ENCODE measurements at regions not wholly inside any gene's neighbourhood (a gene's known extent, or its start where the extent isn't known, plus 50 kb on each side); places are given as distances from the start of the nearest gene placed in this dataset.
A peak's percentile ranks its signal among the peaks of the same experiment; 100 is the strongest.

GRCh38 chr19:33910922-33911321 lies 114.3 kb downstream of the KCTD15 start:
- H3K36me3 ChIP-seq (ENCODE audit: control insufficient read depth in 2 of 2, insufficient read depth in 2 of 2, low read length in 2 of 2), result no peaks in the 10 kb centered on the region
- no peak overlapping the region for H3K27ac ChIP-seq (ENCODE audit: low read depth in 2 of 2, low read length in 2 of 2)

GRCh38 chr19:33914599-33914998 lies 117.9 kb downstream of the KCTD15 start:
- H3K4me1 ChIP-seq (ENCODE audit: control insufficient read depth in 2 of 2, insufficient read depth in 2 of 2, low read length in 2 of 2), result peaks cover 0 to 3% of the 10 kb centered on the region in 2 donors
- peak overlapping the region in 1 of 2 donors; percentile 67 for H3K27ac ChIP-seq (ENCODE audit: low read depth in 2 of 2, low read length in 2 of 2)
- no peaks in the 10 kb centered on the region for H3K36me3 ChIP-seq (ENCODE audit: control insufficient read depth in 2 of 2, insufficient read depth in 2 of 2, low read length in 2 of 2)
- no peaks in the 10 kb centered on the region for H3K9me3 ChIP-seq (ENCODE audit: control insufficient read depth in 2 of 2, low read length in 2 of 2)
- H3K27me3 ChIP-seq (ENCODE audit: control insufficient read depth in 2 of 2, insufficient read depth in 2 of 2, low read length in 2 of 2), result no peaks in the 10 kb centered on the region
- H3K9ac ChIP-seq (ENCODE audit: low read depth in 1 of 2, low read length in 2 of 2), result no peak overlapping the region
- no peak overlapping the region for H3K4me3 ChIP-seq (ENCODE audit: low read length in 2 of 2)

More at GRCh38 chr19:33910922-33911321, 114.3 kb downstream of the KCTD15 start:
- Histone ChIP-seq H3K27me3 (ENCODE audit: control insufficient read depth in 2 of 2, insufficient read depth in 2 of 2, low read length in 2 of 2) (peaks cover 0 to 3% of the 10 kb centered on the region in 2 donors), H3K4me1 (ENCODE audit: control insufficient read depth in 2 of 2, insufficient read depth in 2 of 2, low read length in 2 of 2) (peaks cover 0 to 6% of the 10 kb centered on the region in 2 donors), H3K4me3 (ENCODE audit: low read length in 2 of 2) (no peak overlapping the region), H3K9ac (ENCODE audit: low read depth in 1 of 2, low read length in 2 of 2) (no peak overlapping the region), H3K9me3 (ENCODE audit: control insufficient read depth in 2 of 2, low read length in 2 of 2) (no peaks in the 10 kb centered on the region)

- Histone ChIP-seq H3K4me1 (ENCODE audit: control insufficient read depth in 2 of 2, insufficient read depth in 2 of 2, low read length in 2 of 2) (peaks cover 0 to 3% of the 10 kb centered on the region in 2 donors), H3K36me3 (ENCODE audit: control insufficient read depth in 2 of 2, insufficient read depth in 2 of 2, low read length in 2 of 2) (no peaks in the 10 kb centered on the region), H3K9ac (ENCODE audit: low read depth in 1 of 2, low read length in 2 of 2) (no peak overlapping the region), H3K9me3 (ENCODE audit: control insufficient read depth in 2 of 2, low read length in 2 of 2) (no peaks in the 10 kb centered on the region), H3K27ac (ENCODE audit: low read depth in 2 of 2, low read length in 2 of 2) (no peak overlapping the region), H3K27me3 (ENCODE audit: control insufficient read depth in 2 of 2, insufficient read depth in 2 of 2, low read length in 2 of 2) (no peaks in the 10 kb centered on the region), H3K4me3 (ENCODE audit: low read length in 2 of 2) (no peak overlapping the region)
Observed at GRCh38 chr19:33916792-33917191, 120.1 kb downstream of the KCTD15 start.

GRCh38 chr19:33919291-33919690 lies 122.6 kb downstream of the KCTD15 start:
- Histone ChIP-seq H3K9me3 (ENCODE audit: control insufficient read depth in 2 of 2, low read length in 2 of 2) (no peaks in the 10 kb centered on the region), H3K9ac (ENCODE audit: low read depth in 1 of 2, low read length in 2 of 2) (no peak overlapping the region), H3K27ac (ENCODE audit: low read depth in 2 of 2, low read length in 2 of 2) (no peak overlapping the region), H3K36me3 (ENCODE audit: control insufficient read depth in 2 of 2, insufficient read depth in 2 of 2, low read length in 2 of 2) (no peaks in the 10 kb centered on the region), H3K27me3 (ENCODE audit: control insufficient read depth in 2 of 2, insufficient read depth in 2 of 2, low read length in 2 of 2) (no peaks in the 10 kb centered on the region), H3K4me3 (ENCODE audit: low read length in 2 of 2) (no peak overlapping the region), H3K4me1 (ENCODE audit: control insufficient read depth in 2 of 2, insufficient read depth in 2 of 2, low read length in 2 of 2) (peaks cover 0 to 3% of the 10 kb centered on the region in 2 donors)

GRCh38 chr19:33921165-33921564 lies 124.5 kb downstream of the KCTD15 start:
- peaks cover 0 to 3% of the 10 kb centered on the region in 2 donors for H3K27me3 ChIP-seq (ENCODE audit: control insufficient read depth in 2 of 2, insufficient read depth in 2 of 2, low read length in 2 of 2)
- H3K4me3 ChIP-seq (ENCODE audit: low read length in 2 of 2), result no peak overlapping the region
- no peak overlapping the region for H3K27ac ChIP-seq (ENCODE audit: low read depth in 2 of 2, low read length in 2 of 2)
- H3K36me3 ChIP-seq (ENCODE audit: control insufficient read depth in 2 of 2, insufficient read depth in 2 of 2, low read length in 2 of 2), result no peaks in the 10 kb centered on the region
- H3K9ac ChIP-seq (ENCODE audit: low read depth in 1 of 2, low read length in 2 of 2), result no peak overlapping the region
- no peaks in the 10 kb centered on the region for H3K9me3 ChIP-seq (ENCODE audit: control insufficient read depth in 2 of 2, low read length in 2 of 2)
- no peaks in the 10 kb centered on the region for H3K4me1 ChIP-seq (ENCODE audit: control insufficient read depth in 2 of 2, insufficient read depth in 2 of 2, low read length in 2 of 2)

- Histone ChIP-seq H3K27ac (ENCODE audit: low read depth in 2 of 2, low read length in 2 of 2) (no peak overlapping the region), H3K4me1 (ENCODE audit: control insufficient read depth in 2 of 2, insufficient read depth in 2 of 2, low read length in 2 of 2) (no peaks in the 10 kb centered on the region), H3K4me3 (ENCODE audit: low read length in 2 of 2) (no peak overlapping the region), H3K36me3 (ENCODE audit: control insufficient read depth in 2 of 2, insufficient read depth in 2 of 2, low read length in 2 of 2) (no peaks in the 10 kb centered on the region), H3K27me3 (ENCODE audit: control insufficient read depth in 2 of 2, insufficient read depth in 2 of 2, low read length in 2 of 2) (peaks cover 0 to 3% of the 10 kb centered on the region in 2 donors), H3K9me3 (ENCODE audit: control insufficient read depth in 2 of 2, low read length in 2 of 2) (no peaks in the 10 kb centered on the region), H3K9ac (ENCODE audit: low read depth in 1 of 2, low read length in 2 of 2) (no peak overlapping the region)
Observed at GRCh38 chr19:33926306-33926705, 129.6 kb downstream of the KCTD15 start.

GRCh38 chr19:33927789-33928457 lies 131.3 kb downstream of the KCTD15 start:
- Histone ChIP-seq H3K4me3 (ENCODE audit: low read length in 2 of 2) (no peak overlapping the region), H3K9me3 (ENCODE audit: control insufficient read depth in 2 of 2, low read length in 2 of 2) (no peaks in the 10 kb centered on the region), H3K9ac (ENCODE audit: low read depth in 1 of 2, low read length in 2 of 2) (no peak overlapping the region), H3K27ac (ENCODE audit: low read depth in 2 of 2, low read length in 2 of 2) (no peak overlapping the region), H3K36me3 (ENCODE audit: control insufficient read depth in 2 of 2, insufficient read depth in 2 of 2, low read length in 2 of 2) (no peaks in the 10 kb centered on the region), H3K27me3 (ENCODE audit: control insufficient read depth in 2 of 2, insufficient read depth in 2 of 2, low read length in 2 of 2) (peaks cover 0 to 3% of the 10 kb centered on the region in 2 donors), H3K4me1 (ENCODE audit: control insufficient read depth in 2 of 2, insufficient read depth in 2 of 2, low read length in 2 of 2) (no peaks in the 10 kb centered on the region)

GRCh38 chr19:33928458-33928950 lies 131.8 kb downstream of the KCTD15 start:
- H3K27ac ChIP-seq (ENCODE audit: low read depth in 2 of 2, low read length in 2 of 2), result no peak overlapping the region
- no peak overlapping the region for H3K9ac ChIP-seq (ENCODE audit: low read depth in 1 of 2, low read length in 2 of 2)
- H3K4me1 ChIP-seq (ENCODE audit: control insufficient read depth in 2 of 2, insufficient read depth in 2 of 2, low read length in 2 of 2), result no peaks in the 10 kb centered on the region
- no peaks in the 10 kb centered on the region for H3K36me3 ChIP-seq (ENCODE audit: control insufficient read depth in 2 of 2, insufficient read depth in 2 of 2, low read length in 2 of 2)
- no peaks in the 10 kb centered on the region for H3K9me3 ChIP-seq (ENCODE audit: control insufficient read depth in 2 of 2, low read length in 2 of 2)
- H3K27me3 ChIP-seq (ENCODE audit: control insufficient read depth in 2 of 2, insufficient read depth in 2 of 2, low read length in 2 of 2), result peaks cover 0 to 3% of the 10 kb centered on the region in 2 donors
- H3K4me3 ChIP-seq (ENCODE audit: low read length in 2 of 2), result no peak overlapping the region

GRCh38 chr19:33933931-33934330 lies 137.3 kb downstream of the KCTD15 start:
- Histone ChIP-seq H3K4me1 (ENCODE audit: control insufficient read depth in 2 of 2, insufficient read depth in 2 of 2, low read length in 2 of 2) (no peaks in the 10 kb centered on the region), H3K9me3 (ENCODE audit: control insufficient read depth in 2 of 2, low read length in 2 of 2) (no peaks in the 10 kb centered on the region), H3K27me3 (ENCODE audit: control insufficient read depth in 2 of 2, insufficient read depth in 2 of 2, low read length in 2 of 2) (no peaks in the 10 kb centered on the region), H3K36me3 (ENCODE audit: control insufficient read depth in 2 of 2, insufficient read depth in 2 of 2, low read length in 2 of 2) (no peaks in the 10 kb centered on the region), H3K9ac (ENCODE audit: low read depth in 1 of 2, low read length in 2 of 2) (no peak overlapping the region), H3K4me3 (ENCODE audit: low read length in 2 of 2) (no peak overlapping the region), H3K27ac (ENCODE audit: low read depth in 2 of 2, low read length in 2 of 2) (no peak overlapping the region)

- no peak overlapping the region for H3K9ac ChIP-seq (ENCODE audit: low read depth in 1 of 2, low read length in 2 of 2)
- no peaks in the 10 kb centered on the region for H3K27me3 ChIP-seq (ENCODE audit: control insufficient read depth in 2 of 2, insufficient read depth in 2 of 2, low read length in 2 of 2)
- no peak overlapping the region for H3K4me3 ChIP-seq (ENCODE audit: low read length in 2 of 2)
- no peaks in the 10 kb centered on the region for H3K4me1 ChIP-seq (ENCODE audit: control insufficient read depth in 2 of 2, insufficient read depth in 2 of 2, low read length in 2 of 2)
- H3K27ac ChIP-seq (ENCODE audit: low read depth in 2 of 2, low read length in 2 of 2), result no peak overlapping the region
- no peaks in the 10 kb centered on the region for H3K9me3 ChIP-seq (ENCODE audit: control insufficient read depth in 2 of 2, low read length in 2 of 2)
- H3K36me3 ChIP-seq (ENCODE audit: control insufficient read depth in 2 of 2, insufficient read depth in 2 of 2, low read length in 2 of 2), result no peaks in the 10 kb centered on the region
Observed at GRCh38 chr19:33938821-33939220, 142.2 kb downstream of the KCTD15 start.
